WI38 (cell line): ENCODE measurements at regions not wholly inside any gene's neighbourhood (a gene's known extent, or its start where the extent isn't known, plus 50 kb on each side); places are given as distances from the start of the nearest gene placed in this dataset.

Experiments used
- H3K4me3 ChIP-seq: 2 replicates; pipeline ENCODE4 v1.5.1; 2011; ENCODE audit warnings: low read depth, mild to moderate bottlenecking, control low read depth, low read length
- TF ChIP-seq, protein P1 (sequence below): IDR thresholded peaks from 2 replicates; pipeline ENCODE4 v1.5.1; 2012; ENCODE audit warnings: low read depth, mild to moderate bottlenecking, control low read depth, low read length

DNA sequence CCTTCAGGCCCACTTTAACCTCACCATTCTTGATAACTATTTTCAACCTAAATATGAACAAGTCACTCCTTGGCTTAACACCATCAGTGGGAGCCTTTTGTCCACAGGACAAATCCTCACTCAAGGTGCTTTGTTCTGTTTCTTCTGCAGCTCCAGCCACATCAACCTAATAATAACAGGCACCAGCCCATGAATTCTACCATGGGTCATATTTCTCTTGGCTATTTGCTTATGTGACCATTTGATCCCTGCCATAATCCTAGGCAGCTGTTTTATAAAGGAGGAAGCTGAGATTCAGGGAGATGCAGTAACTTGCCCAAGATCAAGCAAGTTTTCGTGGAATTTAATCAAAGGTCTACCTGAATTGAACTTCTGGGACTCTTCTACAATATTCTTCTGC is 561.3 kb downstream of the DHX35 start:
- no peak overlapping the region for H3K4me3 ChIP-seq
- TF ChIP-seq, protein P1, sequence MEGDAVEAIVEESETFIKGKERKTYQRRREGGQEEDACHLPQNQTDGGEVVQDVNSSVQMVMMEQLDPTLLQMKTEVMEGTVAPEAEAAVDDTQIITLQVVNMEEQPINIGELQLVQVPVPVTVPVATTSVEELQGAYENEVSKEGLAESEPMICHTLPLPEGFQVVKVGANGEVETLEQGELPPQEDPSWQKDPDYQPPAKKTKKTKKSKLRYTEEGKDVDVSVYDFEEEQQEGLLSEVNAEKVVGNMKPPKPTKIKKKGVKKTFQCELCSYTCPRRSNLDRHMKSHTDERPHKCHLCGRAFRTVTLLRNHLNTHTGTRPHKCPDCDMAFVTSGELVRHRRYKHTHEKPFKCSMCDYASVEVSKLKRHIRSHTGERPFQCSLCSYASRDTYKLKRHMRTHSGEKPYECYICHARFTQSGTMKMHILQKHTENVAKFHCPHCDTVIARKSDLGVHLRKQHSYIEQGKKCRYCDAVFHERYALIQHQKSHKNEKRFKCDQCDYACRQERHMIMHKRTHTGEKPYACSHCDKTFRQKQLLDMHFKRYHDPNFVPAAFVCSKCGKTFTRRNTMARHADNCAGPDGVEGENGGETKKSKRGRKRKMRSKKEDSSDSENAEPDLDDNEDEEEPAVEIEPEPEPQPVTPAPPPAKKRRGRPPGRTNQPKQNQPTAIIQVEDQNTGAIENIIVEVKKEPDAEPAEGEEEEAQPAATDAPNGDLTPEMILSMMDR, result no peak

DNA sequence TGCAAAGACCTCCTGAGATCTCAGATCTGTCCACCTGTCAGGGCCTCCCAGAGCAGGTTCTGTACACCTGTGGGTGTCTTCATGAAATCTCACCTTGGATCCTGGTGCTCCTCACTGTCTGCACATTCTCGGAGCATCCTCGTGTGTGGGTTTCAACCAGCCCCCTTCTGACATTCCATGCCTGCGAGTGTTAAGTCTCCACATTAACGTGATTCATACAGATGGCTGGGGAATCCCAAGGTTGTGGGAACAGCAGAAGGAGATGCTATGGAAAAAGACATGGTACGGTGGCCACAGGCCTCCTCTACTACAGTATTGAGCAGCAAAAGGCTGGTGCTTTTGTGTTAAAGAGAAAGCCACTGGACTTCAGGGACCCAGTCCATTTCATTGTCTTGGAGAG is 556.5 kb downstream of the DHX35 start:
- TF ChIP-seq, protein P1, result no peak
- H3K4me3 ChIP-seq, result no peak overlapping the region

DNA sequence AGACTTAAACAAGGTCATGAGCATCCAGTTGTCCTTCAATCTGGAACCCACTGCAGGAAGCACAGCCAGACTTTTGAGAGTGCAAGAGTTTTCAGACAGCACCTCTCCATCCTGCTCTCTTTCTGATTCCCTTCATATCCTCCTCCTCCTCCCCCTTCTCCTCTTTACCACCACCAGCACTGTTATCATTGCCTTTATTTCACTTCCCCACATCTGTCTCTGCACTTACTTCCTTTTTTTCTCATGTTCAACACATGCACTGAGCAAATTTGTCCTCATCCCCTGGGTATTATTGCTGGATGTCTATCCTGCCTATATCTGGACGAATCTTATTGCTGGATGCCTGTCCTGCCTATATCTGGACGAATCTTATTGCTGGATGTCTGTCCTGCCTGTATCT is 554.8 kb downstream of the DHX35 start:
- no peak overlapping the region for H3K4me3 ChIP-seq
- TF ChIP-seq, protein P1, result no peak

DNA sequence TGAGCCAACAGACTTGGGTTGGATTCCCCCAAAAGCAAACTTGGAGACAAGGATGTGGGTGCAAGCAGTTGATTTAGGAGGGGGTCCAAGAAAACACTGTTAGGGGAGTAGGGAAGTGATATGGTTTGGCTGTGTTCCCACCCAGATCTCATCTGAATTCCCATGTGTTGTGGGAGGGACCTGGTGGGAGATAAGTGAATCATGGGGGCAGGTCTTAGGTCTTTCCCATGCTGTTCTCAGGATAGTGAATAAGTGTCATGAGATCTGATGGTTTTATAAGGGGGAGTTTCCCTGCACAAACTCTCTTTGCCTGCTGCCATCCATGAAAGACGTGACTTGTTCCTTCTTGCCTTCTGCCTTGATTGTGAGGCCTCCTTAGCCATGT is 542.6 kb downstream of the DHX35 start:
- TF ChIP-seq, protein P1, result no peak
- H3K4me3 ChIP-seq, result no peak overlapping the region

DNA sequence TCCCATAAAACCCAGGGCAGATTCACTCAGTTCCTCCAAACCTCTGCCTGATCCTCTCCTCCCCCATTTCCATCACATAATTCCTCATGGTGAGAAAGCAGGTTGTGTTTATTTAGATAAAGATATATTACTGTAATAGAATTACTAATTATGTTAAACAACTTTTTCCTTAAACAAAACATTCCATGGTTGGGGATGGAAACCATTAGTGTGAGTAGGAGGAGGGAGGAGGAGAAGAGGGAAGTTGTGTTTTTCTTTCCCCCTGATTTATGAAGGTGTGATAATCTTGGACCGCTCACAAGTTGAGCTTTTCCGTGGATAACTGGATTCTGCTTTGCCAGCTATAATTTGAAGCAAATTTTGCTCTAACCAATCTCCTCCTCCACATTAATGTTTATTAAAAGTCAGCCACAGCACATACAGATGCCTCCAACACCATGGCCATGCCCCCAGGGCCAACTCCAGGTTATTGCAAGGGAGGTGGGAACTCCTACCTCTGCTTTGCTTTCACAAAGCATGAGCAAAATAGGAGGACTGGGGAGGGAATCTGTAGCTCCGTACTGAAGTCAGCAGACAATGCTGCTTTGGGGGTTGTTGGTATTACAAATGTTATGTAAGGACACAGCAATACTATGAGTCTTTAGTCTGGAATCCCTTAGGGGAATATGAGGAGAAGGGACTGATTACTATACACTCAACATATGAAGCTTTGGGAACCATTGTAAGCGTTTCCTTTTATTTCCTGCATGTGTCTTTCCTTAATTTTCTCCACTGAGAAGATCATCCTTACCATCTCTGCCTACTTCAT is 542.0 kb downstream of the DHX35 start:
- H3K4me3 ChIP-seq, result no peak overlapping the region
- TF ChIP-seq, protein P1, result no peak

DNA sequence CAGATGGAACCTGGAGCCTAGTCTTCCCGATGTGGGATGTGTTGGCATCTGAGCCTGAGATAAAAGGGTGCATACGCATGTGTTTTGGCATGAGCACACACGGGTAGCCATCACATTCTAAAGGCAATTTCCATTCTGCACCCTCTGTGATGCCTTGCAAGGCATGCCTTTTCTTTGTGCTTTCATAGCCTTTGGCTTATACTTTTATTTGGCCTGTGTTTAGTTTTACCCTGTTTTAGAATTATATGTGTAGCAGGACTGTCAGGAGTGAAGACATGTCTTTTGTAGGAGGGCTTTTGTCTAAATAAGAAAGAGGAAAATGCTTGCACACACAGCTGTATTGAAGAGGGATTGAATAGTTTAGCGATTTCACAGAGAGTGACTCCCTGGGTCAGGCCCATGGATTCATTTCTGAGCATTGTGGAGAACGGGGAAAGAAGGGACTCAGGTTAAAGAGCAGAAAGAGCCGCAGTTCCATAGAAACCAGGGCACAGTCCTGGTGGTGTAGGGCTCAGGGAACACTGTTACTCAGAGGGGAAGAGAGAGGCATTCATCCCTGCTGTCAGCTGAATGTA is 530.2 kb downstream of the DHX35 start:
- H3K4me3 ChIP-seq, result no peak overlapping the region
- TF ChIP-seq, protein P1, result no peak

DNA sequence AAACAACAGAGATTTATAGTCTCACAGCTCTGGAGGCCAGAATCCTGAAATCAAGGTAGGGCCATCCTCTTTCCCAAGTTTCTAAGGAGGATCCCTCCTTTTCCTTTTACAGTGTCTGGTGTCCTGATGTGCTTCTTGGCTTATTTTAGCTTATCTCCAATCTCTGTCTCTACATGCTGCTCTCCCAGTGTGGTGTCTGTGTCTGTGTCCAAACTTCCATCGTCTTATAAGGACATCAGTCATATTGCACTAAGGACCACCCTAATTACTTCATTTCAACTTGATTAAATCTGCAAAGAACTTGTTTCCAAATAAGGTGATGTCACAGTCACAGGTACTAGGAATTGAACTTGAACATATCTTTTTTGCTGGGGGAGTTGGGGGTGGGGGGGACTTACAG is 529.6 kb downstream of the DHX35 start:
- TF ChIP-seq, protein P1, result no peak

More for the DNA sequence above, 529.6 kb downstream of the DHX35 start:
- no peak overlapping the region for H3K4me3 ChIP-seq
